ENCODE measurements at regions not wholly inside any gene's neighbourhood (a gene's known extent, or its start where the extent isn't known, plus 50 kb on each side); places are given as distances from the start of the nearest gene placed in this dataset.
A peak's percentile ranks its signal among the peaks of the same experiment; 100 is the strongest.

DNA sequence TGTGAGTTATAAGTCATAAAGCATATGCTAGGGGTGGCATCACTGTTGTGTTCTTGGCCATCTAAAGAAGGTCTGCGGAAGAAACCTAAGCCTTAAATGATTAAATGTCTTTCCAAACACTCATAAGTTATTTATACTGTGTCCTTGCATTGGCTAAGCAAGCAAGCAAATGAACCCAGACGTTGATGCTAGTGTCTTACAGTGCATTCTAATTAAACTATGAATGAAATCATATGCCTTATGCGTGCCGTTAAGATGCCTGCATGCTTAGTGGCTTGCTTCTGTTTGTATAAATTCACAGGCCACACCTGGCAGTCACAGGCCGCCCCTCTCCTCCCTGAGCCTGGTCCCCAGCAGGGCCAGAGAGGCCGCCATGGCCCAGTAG lies 49.9 kb downstream of the RIN2 start:
- DNase-seq, result no peak

DNA sequence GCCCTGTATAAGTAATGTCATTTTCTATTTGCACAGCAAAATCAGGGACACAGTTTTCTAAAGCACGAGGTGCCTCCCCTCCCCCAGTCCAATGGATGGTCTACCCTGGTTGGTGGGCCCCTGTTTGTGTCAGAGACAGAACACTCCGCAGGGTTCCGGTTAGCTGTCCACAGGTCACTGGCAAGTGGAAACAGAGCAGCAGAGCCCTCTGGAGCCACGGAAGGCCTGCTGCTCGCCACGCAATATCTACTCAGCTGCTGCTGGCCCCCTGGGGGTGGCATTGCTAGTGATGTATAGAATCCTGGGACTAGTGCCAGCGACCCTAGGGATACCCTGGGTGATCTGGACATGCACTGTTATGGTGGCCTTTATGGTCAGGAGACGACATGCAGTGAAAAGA lies 50.4 kb downstream of the RIN2 start:
- no peak for DNase-seq

DNA sequence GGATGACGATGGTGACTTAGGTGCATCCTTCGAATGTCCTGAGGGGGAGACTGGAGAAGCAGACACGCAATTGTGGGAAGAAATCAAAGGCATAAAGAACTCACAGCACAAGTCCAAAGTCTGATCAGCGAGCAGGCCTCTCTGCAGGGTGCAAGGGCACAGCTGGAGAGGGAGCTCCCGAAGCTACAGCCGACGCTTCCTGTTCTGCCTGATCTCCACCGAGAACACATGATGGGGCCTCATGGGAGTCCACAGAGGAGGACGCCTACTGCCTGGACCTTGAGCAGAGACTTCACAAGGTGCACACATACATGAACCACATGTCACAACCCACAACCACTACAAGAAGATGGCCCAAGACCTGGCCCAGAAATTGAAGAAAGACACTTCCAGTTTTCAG lies 51.4 kb downstream of the RIN2 start:
- DNase-seq, result no peak

DNA sequence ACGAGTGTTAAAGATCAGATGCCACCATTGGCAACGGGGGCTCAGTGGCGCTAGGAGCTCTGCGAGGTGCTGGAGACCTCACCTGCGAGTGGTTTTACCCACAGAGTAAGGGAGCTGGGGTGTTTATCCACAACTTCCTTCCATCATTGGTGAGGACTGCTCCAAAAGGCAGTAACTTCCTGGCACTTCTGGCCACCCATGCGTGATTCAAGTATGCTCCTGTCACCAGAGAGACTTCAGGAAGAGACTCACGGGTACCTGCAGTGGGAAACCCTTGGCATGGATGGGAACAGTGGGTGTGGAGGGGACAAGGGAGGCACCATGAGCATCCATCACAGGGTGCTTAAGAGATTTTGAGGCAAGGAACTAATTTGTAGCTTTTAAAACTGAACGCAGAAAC lies 53.2 kb downstream of the RIN2 start:
- no peak for DNase-seq

DNA sequence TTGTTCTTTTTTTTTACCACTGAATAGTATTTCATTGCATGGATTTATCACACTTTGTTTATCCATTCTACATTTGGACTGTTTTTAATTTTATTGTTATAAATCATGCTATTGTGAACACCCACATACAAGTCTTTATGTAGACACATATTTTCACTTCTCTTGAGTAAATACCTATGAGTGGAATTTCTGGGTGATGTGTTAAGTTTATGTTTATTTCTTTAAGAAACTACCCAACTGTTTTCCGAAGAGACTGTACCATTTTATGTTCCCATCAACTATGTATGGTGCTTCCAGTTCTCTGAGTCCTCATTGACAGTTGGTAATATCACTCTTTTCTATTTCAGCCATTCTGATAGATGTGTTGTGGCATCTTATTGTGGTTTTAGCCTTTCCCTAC lies 54.0 kb downstream of the RIN2 start:
- no peak for DNase-seq

DNA sequence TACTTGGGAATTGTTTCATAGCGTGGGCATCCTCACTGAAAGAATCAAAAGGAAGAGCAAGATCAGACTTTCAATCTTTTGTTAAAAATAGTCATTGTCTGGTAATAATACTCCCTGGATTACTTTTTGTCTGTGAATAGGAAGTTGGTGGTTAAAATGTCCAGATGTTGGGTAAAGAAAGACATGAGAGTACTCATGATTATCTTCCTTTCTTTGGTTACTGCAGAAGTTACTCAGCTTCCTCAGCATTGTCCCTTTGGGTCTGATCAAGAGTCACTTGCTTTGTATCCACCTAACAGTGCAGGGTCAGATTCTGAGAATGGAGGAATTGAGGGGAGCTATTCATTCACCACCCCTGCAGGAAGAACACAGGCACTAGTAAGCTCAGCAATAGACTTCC lies 54.6 kb downstream of the RIN2 start:
- no peak for DNase-seq

DNA sequence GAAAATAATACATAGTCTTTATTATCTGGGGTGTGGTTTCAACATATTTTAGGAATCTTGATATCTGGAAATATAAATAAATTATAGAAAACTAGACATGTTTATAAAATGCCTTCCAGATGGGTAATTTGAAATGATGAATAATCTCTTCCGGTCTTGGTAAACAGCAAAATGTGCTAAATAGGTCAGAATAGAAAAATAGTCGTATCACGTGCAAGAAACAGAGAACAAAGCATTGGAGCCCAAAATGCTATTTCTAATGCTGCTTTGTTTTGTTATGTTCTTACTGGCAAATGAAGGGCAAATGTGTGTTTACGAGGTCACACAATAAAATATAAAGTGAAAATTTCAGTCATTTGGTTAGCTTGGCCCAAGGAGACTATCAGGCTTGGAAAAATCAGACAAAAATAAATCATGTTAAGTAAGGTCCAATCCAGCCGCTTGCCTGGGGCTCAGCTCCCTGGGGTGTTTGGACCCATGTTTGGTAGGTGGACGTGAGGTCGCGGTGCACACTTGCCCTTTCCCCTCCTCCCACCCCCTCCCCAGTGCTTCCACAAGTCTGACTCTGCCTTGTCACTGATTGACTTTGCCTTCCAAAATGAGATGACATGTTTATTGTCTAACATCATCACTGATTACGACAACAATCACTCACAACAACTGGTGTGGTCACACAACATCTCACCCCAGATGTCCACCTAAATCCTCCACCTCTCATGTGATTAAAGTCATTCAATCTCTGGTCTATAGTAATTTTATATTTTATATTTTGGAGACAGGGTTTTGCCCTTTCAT lies 56.0 kb downstream of the RIN2 start:
- DNase-seq, result no peak

DNA sequence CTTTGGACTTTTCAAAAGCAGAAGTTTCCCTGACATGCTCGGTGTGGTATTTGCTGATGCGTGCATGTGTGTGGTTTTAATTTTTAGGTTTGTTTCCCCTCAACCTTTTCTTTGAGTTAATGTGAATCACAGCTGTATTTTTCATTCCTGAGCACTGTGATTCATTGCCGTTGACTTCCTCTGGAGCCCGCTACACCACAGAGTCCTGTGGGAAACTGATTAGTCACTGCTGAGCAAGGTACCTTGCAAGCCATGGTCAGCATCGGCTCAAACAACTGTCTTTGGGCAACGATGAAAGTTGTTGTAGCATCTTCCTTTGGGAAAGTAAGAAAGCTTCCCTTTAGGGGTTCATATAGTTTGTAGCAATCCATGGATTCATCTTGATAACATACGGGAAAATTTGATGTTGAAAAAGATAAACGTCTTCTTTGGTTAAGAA lies 57.5 kb downstream of the RIN2 start:
- DNase-seq, result no peak

DNA sequence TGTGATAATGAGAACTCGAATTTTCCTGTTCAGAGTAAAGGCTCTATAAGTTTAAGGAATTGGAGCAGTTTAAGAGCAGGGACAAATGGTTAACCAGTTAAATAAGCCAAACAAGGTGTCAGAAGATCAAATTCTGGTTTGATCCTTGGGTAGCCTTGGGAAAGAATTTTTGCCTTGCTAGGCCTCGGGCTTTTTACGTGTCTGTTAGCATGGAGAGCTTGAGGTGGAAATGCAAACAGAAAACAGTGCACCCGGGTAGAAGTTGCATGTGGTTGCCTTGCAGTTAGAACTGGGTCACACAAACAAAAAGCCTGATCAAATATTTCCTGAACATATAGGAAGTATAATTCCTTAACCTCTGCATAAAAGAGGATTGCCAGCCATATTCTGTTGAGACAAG lies 58.3 kb downstream of the RIN2 start:
- DNase-seq, result no peak

DNA sequence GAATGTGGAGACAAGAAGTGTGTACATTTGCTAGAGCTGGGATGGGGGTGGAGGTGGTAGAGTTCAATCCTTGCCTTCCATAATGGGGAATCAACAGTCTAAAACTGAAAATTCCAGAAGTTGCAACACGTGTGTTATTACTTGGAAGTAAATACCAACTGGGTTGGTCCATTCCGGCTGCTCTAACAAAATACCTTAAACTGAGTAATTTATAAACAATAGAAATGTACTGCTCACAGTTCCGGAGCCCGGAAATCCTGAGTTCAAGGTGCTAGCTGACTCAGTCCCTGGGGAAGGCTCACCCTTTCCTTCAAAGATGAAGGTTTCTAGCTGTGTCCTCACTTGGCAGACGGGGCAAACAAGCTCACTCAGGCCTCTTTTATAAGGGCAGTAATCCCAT lies 59.0 kb downstream of the RIN2 start:
- no peak for DNase-seq

DNA sequence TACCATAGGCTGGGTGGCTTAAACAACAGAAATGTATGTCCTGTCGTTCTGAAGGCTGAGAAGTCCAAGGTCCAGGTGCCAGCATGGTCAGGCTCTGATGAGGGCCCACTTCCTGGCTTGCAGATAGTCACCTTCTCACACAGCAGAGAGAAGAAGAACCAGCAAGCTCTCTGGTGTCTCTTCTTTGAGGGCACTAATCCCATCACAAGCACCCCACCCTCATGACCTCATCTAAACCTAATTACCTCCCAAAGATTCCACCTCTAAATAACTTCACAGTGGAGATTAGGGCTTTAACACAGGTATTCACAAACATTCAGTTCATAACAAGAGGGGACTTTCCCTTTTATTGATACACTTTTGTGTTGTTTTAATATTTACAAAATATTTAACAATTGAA lies 61.1 kb downstream of the RIN2 start:
- DNase-seq, result no peak

DNA sequence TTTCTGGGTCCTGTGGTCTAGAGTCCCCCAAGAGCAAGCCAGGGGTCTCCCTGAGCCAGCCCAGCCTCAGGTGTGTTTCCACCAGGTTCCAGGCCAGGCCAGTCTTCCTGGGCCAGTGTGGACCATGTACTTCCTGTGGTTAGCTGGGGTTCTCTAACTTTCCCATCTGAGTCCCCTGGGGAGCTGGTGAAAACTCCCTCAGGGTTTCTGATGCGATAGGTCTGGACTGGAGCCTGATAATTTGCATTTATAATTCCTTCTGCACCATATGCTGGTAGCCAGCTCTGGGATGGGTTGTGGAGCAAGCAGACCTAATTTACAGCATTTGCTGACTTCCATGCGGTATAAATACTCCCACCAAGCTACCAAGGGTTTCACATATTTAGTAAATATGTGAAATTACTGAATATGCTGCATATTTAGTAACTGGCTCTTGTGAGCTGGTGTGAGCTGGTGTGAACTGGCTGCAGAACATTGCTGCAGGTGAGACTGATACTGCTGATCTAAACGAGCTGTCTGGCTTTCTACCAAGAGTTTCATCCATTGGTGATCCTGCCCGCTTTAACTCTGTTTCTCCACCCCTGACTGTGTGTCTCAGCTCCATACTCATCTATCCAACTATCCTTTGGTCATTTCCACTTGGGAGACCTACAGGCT lies 62.6 kb downstream of the RIN2 start:
- DNase-seq, result no peak

DNA sequence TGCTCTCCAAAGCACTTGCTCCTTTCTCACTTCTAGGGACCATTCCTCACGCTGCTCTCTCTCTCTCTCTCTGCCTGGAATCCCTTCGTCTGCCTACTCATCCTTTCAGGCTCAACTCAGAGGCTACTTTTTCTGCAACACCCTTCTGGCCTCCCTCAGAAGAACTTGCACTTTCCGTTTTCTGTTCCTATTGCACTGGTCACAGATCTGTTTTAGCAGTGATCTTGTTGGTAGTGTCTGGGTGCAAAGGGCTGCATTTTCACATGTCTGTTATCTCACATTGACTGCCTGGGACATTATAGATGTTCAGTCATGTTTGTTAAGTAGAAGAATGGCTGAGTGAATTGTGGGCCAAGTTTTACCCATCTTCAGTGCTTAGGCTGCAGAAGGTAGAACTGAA lies 63.5 kb downstream of the RIN2 start:
- no peak for DNase-seq

DNA sequence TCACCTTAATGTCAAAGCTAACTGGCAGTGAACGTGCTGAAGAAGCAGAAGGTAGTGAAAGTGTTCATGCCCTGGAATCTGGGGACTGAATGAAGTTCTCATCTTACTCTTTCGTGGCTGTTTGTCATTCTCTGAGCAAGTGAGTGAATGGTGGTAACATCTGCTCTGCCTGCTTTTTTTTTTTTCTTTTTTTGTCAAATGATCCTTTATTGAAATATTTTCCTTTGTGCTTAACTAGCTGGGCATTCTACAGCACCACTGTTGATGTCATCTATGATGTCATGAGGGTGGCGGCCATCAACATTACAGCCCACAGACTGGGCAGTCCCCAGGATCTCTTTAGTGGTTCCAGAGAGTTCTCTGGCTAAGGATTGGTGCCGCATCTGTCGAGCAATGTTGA lies 65.2 kb downstream of the RIN2 start:
- no peak for DNase-seq

DNA sequence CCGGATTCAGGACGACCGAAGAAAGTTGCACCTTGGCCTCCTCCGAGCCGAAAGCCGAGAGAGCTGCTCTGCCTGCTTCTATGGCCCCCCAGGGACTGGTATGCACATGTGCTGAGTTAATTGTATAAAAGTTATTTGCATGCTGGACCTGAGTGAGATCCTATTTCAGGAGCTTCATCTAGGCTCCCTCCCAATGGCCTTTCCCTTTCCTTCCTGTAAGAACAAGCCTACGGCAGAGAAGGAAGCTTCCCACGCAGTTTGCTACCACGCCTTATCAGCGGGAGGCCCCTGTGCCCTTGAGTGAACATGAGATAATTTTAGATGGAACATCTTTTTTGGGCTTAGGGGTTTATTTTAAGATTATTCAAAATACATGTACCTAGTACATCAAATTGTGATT lies 65.9 kb downstream of the RIN2 start:
- DNase-seq, result no peak

DNA sequence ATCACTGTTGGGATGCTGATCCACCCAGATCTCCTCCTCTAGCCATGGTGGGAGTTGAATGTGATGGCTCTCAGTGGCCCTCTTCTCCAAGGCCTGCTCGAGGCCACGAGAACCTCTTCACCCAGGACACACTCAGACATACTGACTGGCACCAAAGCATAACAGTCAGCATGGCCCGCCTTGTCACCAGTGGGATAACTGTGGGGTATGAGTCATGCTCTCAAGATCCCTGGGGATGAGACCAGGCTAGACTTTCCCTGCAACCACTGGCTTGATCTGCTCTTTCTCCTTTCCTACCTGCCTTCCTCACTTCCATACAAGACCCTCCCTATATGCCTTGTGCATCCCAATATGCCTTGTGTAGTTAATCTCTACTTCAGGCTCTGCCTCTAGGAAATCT lies 66.8 kb downstream of the RIN2 start:
- no peak for DNase-seq

DNA sequence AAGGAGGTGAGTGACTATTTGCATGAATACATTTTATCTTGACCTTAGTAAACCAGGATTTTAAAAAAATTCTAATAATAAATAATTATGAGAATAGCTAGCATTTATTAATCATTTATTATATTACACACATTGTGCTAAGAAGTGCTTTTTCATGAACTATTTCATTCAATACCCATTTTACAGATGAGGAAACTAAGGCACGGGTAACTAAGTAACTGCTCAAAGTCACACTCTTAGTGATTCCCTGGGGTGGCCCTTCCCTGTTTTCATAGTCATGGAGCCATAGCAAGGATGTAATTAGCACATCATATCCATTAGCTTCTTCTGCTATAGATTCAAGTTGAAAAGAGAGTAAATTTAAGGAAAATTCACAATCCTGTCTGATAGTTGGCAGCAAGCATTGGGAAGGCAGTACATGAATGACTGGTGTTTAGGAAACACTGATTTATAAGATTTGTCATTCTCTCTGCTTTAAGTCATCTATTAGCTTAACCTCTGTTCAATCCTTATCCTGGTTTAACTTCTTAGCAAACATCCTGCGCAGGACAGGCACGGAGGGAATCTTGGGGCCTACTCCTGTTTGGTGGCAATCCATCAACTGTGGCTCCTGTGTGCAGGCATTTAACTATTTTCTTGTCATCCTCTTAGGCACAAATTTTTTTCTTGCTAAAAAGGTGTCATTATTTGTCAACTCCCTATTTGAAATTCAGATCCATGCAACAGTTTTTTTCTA lies 68.3 kb downstream of the RIN2 start:
- no peak for DNase-seq

DNA sequence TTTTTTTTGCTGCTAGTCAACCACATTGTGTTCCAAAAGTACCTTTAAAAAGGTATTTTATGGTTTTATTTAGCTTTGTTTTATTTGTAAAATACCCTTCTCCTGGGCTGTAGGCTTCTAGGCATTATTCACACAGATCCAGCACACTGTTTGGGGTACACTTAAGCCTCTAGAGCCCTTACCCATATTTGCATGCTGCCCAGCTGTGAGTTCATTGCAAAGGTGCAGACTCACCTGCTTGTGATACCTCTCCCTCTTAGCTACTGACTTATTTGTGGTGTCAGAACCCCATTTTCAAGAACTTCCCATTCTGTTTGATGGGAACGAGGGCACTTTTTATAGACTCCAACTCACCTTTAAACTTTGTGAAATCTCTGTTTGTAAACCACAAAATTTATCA lies 69.8 kb downstream of the RIN2 start:
- DNase-seq, result no peak

DNA sequence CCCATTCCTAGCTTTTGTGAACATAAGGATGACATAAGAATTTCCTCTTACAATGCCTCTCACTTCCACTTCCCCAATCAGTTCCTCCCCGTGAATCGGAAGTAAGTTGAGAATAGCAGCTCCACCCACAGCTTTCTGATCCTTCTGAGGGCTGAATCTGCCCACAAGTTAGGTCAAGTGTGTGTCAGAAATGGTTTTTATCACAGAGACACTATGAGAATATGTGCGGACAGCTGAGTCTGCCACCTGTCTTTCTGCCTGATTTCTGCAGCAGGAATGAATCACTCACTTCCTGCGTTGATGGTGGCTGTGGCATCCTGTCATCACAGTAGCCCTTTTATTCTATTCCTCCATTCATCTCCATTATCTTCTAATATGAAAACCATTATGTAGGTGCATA lies 70.2 kb downstream of the RIN2 start:
- DNase-seq, result peak in 9 of 56 donors; percentile 5 to 43 (median 27)

DNA sequence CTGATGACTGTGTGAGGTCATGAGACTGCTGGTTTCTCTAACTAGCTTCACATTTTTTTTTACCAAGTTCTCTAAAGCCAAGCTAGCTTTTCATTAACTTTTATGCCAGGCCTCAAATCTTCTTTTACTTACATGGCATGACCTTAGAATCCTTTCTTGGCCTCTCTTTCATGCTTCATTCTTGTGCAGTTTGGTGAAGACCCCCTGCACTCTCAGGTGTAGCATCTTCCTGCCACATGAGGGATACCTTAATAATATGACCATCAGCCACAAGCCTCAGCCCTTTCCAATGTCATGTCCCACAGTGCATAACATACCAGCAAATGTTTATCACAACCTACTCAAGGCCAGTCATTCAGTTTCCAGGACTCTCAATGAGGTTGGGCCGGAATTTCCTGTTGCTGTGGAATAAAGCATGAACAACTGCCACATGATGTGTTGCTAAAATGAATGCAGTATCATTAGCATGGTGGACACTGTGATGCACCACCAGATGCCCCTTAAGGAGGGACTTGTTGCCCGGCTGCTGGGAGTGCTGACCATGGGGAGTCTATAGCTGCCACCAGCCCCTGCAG lies 72.2 kb downstream of the RIN2 start:
- no peak for DNase-seq

DNA sequence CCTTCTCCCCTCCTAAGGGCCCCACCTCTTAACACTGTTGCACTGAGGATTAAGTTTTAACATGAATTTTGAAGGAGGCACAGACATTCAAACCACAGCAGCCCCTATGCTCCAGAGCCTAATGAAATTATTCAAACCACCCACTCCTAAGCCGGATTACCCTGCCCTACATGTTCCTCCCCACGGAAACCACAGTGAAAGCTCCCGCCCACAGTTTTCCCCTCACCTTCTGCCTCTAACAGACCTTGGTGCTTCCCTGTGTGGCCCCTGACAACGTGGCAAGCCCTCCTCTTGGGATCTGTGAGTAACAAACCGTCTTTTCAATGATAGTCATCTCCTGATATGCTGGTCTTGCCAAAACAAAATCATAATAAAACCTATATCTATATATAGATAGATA lies 74.8 kb downstream of the RIN2 start:
- DNase-seq, result no peak

DNA sequence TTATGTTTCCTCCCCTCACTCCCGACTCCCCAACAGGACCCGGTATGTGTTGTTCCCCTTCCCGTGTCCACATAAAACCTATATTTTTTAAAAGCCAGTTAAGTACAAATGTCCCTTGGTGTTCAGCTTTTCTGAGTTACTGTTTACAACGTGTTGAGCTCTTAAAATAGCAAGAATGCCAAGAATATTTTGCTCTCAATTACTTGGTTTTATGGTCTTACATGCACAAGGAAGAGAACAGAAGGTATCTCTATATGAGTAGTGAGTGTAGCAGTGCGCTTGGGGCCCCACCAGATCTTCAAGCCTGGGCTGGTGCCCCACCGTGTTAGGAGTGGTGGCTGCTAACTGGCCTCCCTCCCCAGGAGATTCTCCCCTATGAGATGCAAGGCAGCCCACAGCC lies 75.3 kb downstream of the RIN2 start:
- DNase-seq, result no peak
